HG02981 (cell line): ENCODE measurements at regions not wholly inside any gene's neighbourhood (a gene's known extent, or its start where the extent isn't known, plus 50 kb on each side); places are given as distances from the start of the nearest gene placed in this dataset.

Experiments
- ATAC-seq: cut with Tn5 transposase; IDR thresholded peaks from one replicate; pipeline ENCODE4 v1.9.1; 2021; ENCODE audit warnings: mild to moderate bottlenecking, moderate library complexity; ENCODE audit not compliant: unreplicated experiment

GRCh38 chr3:10583798-10584708 is 78.7 kb upstream of the ATP2B2 start:
- ATAC-seq, result no peak

GRCh38 chr3:10585945-10586344 is 80.6 kb upstream of the ATP2B2 start:
- no peak for ATAC-seq

- no peak for ATAC-seq
Measured at GRCh38 chr3:10594915-10595314, 89.5 kb upstream of the ATP2B2 start.

- ATAC-seq, result no peak
Measured at GRCh38 chr3:10596746-10597448, 91.5 kb upstream of the ATP2B2 start.

GRCh38 chr3:10597733-10598132 is 92.3 kb upstream of the ATP2B2 start:
- ATAC-seq, result no peak

- ATAC-seq, result no peak
Measured at GRCh38 chr3:10599017-10599416, 93.6 kb upstream of the ATP2B2 start.

GRCh38 chr3:10599444-10599843 is 94.1 kb upstream of the ATP2B2 start:
- no peak for ATAC-seq

- no peak for ATAC-seq
Measured at GRCh38 chr3:10600296-10600714, 94.9 kb upstream of the ATP2B2 start.

- ATAC-seq, result no peak
Measured at GRCh38 chr3:10600726-10601125, 95.3 kb upstream of the ATP2B2 start.

- no peak for ATAC-seq
Measured at GRCh38 chr3:10601151-10601856, 95.9 kb upstream of the ATP2B2 start.

GRCh38 chr3:10601857-10602230 is 96.5 kb upstream of the ATP2B2 start:
- ATAC-seq, result no peak

GRCh38 chr3:10602271-10602670 is 96.9 kb upstream of the ATP2B2 start:
- ATAC-seq, result no peak

- ATAC-seq, result no peak
Measured at GRCh38 chr3:10602769-10603768, 97.7 kb upstream of the ATP2B2 start.

GRCh38 chr3:10609134-10609533 is 103.7 kb upstream of the ATP2B2 start:
- ATAC-seq, result no peak

GRCh38 chr3:10614168-10614567 is 108.8 kb upstream of the ATP2B2 start:
- ATAC-seq, result no peak

- ATAC-seq, result no peak
Measured at GRCh38 chr3:10615715-10616114, 110.3 kb upstream of the ATP2B2 start.

GRCh38 chr3:10616321-10616720 is 110.9 kb upstream of the ATP2B2 start:
- no peak for ATAC-seq

GRCh38 chr3:10619989-10620832 is 114.8 kb upstream of the ATP2B2 start:
- no peak for ATAC-seq

GRCh38 chr3:10620833-10621082 is 115.4 kb upstream of the ATP2B2 start:
- ATAC-seq, result no peak
